ENCODE measurements at regions not wholly inside any gene's neighbourhood (a gene's known extent, or its start where the extent isn't known, plus 50 kb on each side); places are given as distances from the start of the nearest gene placed in this dataset.

GRCh38 chr1:239244084-239244483 is 142.3 kb upstream of the CHRM3 start:
- H3K27ac Mint-ChIP-seq, result no peak overlapping the region
- DNase-seq (ENCODE audit: low spot score in 2 of 2, unreplicated experiment in 2 of 2), result no peak
- H3K4me1 Mint-ChIP-seq, result no peaks in the 10 kb centered on the region
- H3K4me3 Mint-ChIP-seq, result no peak overlapping the region
- H3K27me3 Mint-ChIP-seq (ENCODE audit: low read depth), result no peaks in the 10 kb centered on the region
- no peaks in the 10 kb centered on the region for H3K9me3 Mint-ChIP-seq
- no peaks in the 10 kb centered on the region for H3K36me3 Mint-ChIP-seq
- no peak for TF ChIP-seq CTCF (IDR thresholded peaks at IDR 0.05; ENCODE audit: unreplicated experiment)

DNA sequence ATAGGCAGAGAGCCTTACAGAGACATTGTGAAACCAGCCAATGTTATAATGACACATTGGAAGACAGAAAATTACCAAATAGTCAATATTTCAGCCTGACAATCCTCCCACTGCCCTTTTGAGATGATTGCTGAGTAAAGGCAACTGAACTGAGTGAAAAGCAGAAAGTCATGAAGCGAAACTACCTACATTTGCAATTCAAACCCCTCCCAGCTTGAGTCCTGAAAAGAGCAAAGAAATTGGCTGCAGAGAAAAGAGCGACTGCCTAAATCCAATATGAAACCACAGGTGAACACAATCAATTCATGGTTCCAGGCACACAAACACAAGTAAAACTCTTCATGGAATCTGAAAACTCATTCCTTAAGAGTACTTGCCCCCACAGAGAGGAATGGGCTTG is 143.4 kb upstream of the CHRM3 start:
- no peaks in the 10 kb centered on the region for H3K36me3 Mint-ChIP-seq
- no peak overlapping the region for H3K27ac Mint-ChIP-seq
- no peak for TF ChIP-seq CTCF (IDR thresholded peaks at IDR 0.05; ENCODE audit: unreplicated experiment)
- no peaks in the 10 kb centered on the region for H3K4me1 Mint-ChIP-seq
- H3K4me3 Mint-ChIP-seq, result no peak overlapping the region
- no peak for DNase-seq (ENCODE audit: low spot score in 2 of 2, unreplicated experiment in 2 of 2)
- no peaks in the 10 kb centered on the region for H3K9me3 Mint-ChIP-seq
- no peaks in the 10 kb centered on the region for H3K27me3 Mint-ChIP-seq (ENCODE audit: low read depth)

DNA sequence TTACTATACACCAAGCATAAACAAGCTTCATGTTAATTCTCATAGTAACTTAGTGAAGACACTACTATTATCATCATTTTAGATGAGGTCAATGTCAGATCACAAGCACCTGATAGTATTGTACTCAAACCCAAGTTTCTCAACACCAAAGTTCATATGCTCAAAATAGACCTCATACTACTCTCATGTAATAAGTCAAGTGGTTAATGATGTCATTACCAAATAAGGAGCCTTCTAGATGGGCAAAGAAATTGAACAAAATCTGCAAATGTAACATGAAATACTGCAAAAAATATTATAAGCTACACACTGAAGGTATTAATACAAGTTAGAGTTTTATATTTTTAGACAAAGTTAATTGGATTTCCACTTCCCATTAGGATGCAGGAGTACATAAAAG is 144.0 kb upstream of the CHRM3 start:
- no peaks in the 10 kb centered on the region for H3K27me3 Mint-ChIP-seq (ENCODE audit: low read depth)
- DNase-seq (ENCODE audit: low spot score in 2 of 2, unreplicated experiment in 2 of 2), result no peak
- no peak for TF ChIP-seq CTCF (IDR thresholded peaks at IDR 0.05; ENCODE audit: unreplicated experiment)
- H3K9me3 Mint-ChIP-seq, result no peaks in the 10 kb centered on the region
- no peak overlapping the region for H3K27ac Mint-ChIP-seq
- H3K4me1 Mint-ChIP-seq, result no peaks in the 10 kb centered on the region
- H3K4me3 Mint-ChIP-seq, result no peak overlapping the region
- no peaks in the 10 kb centered on the region for H3K36me3 Mint-ChIP-seq

GRCh38 chr1:239240736-239241135 is 145.6 kb upstream of the CHRM3 start:
- no peaks in the 10 kb centered on the region for H3K9me3 Mint-ChIP-seq
- H3K4me3 Mint-ChIP-seq, result no peak overlapping the region
- H3K27me3 Mint-ChIP-seq (ENCODE audit: low read depth), result no peaks in the 10 kb centered on the region
- TF ChIP-seq CTCF (IDR thresholded peaks at IDR 0.05; ENCODE audit: unreplicated experiment), result no peak
- H3K4me1 Mint-ChIP-seq, result no peaks in the 10 kb centered on the region
- no peak for DNase-seq (ENCODE audit: low spot score in 2 of 2, unreplicated experiment in 2 of 2)
- H3K36me3 Mint-ChIP-seq, result no peaks in the 10 kb centered on the region
- H3K27ac Mint-ChIP-seq, result no peak overlapping the region

DNA sequence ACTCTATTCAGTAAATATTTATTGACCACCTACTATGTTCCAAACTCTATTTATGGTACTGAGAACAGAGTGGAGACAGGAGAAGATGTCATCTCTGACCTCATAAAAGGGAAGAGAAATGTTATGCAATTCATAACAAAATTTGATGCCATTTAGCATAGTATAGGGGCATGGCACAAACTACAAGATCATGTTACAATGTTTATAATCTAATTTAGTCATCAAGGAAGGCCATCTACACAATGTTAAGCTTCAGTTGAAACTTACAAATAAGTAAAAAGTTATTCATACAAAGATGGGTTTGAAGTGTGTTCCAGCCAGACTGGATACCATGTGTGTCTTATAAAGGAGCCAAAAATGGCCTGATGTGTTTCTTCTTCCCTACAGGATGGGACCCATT is 146.8 kb upstream of the CHRM3 start:
- TF ChIP-seq CTCF (IDR thresholded peaks at IDR 0.05; ENCODE audit: unreplicated experiment), result no peak
- no peaks in the 10 kb centered on the region for H3K36me3 Mint-ChIP-seq
- no peaks in the 10 kb centered on the region for H3K4me1 Mint-ChIP-seq
- H3K27me3 Mint-ChIP-seq (ENCODE audit: low read depth), result no peaks in the 10 kb centered on the region
- no peak overlapping the region for H3K4me3 Mint-ChIP-seq
- no peak overlapping the region for H3K27ac Mint-ChIP-seq
- DNase-seq (ENCODE audit: low spot score in 2 of 2, unreplicated experiment in 2 of 2), result no peak
- H3K9me3 Mint-ChIP-seq, result no peaks in the 10 kb centered on the region

- H3K4me1 Mint-ChIP-seq, result peaks cover 3% of the 10 kb centered on the region
- no peaks in the 10 kb centered on the region for H3K9me3 Mint-ChIP-seq
- H3K27me3 Mint-ChIP-seq (ENCODE audit: low read depth), result no peaks in the 10 kb centered on the region
- H3K4me3 Mint-ChIP-seq, result no peak overlapping the region
- no peak overlapping the region for H3K27ac Mint-ChIP-seq
- TF ChIP-seq CTCF (IDR thresholded peaks at IDR 0.05; ENCODE audit: unreplicated experiment), result no peak
- no peaks in the 10 kb centered on the region for H3K36me3 Mint-ChIP-seq
- DNase-seq (ENCODE audit: low spot score in 2 of 2, unreplicated experiment in 2 of 2), result no peak
These were observed 148.5 kb upstream of the CHRM3 start for GRCh38 chr1:239237912-239238311.

Data from mesothelial cell of epicardium (in vitro differentiated cells).